HEK293 (cell line): ENCODE measurements at regions not wholly inside any gene's neighbourhood (a gene's known extent, or its start where the extent isn't known, plus 50 kb on each side); places are given as distances from the start of the nearest gene placed in this dataset.
"Not testable (repeated sequence)": the region's sequence is repeated elsewhere in the genome, so short reads cannot be mapped to it uniquely, and the experiment has no call there.

Experiments used
- CTCF ChIA-PET: fragments of 350-600 bp; formaldehyde crosslinking; extraction: SDS; loops from one replicate; lab custom pipeline; 2021; ENCODE audit warnings: antibody characterized with exemption; lab: Yijun Ruan, JAX
- POLR2A ChIA-PET: fragments of 300-600 bp; formaldehyde crosslinking; extraction: SDS; loops from one replicate; lab custom pipeline; 2020; ENCODE audit warnings: antibody characterized with exemption, inconsistent platforms; lab: Yijun Ruan, JAX
- H3K27ac ChIP-seq: fragments of 200-500 bp; sonication (Bioruptor generic); 2 replicates; pipeline ENCODE4 v1.5.1; 2014; ENCODE audit warnings: low read depth, low read length, control low read depth, inconsistent platforms; ENCODE audit errors: extremely low read depth
- H3K36me3 ChIP-seq, 2 experiments: fragments of 200-500 bp in 1 of 2; sonication (Bioruptor generic) in 1 of 2; 1 replicate in 1 of 2; 2 replicates in 1 of 2; pipeline ENCODE4 v1.5.1; 2014 to 2017; ENCODE audit warnings: inconsistent platforms in 2 of 2, low read length in 2 of 2; ENCODE audit not compliant: control insufficient read depth in 2 of 2, insufficient read depth in 1 of 2
- H3K4me1 ChIP-seq: fragments of 200-500 bp; sonication (Bioruptor generic); 2 replicates; pipeline ENCODE4 v1.5.1; 2014; ENCODE audit warnings: mild to moderate bottlenecking, low read length, inconsistent platforms; ENCODE audit not compliant: control insufficient read depth, insufficient read depth
- H3K4me3 ChIP-seq: 2 replicates; pipeline ENCODE4 v1.5.1; 2011; ENCODE audit warnings: low read depth, mild to moderate bottlenecking, control low read depth, low read length, moderate library complexity
- H3K9me3 ChIP-seq: fragments of 200-500 bp; sonication (Bioruptor generic); 2 replicates; pipeline ENCODE4 v1.5.1; 2014; ENCODE audit warnings: low read depth, low read length, inconsistent platforms; ENCODE audit not compliant: control insufficient read depth, insufficient read depth
- BCL11A ChIP-seq: fragments of 450-650 bp; formaldehyde crosslinking; IDR thresholded peaks from 2 replicates; pipeline ENCODE4 v1.5.1; 2016; ENCODE audit warnings: low read depth, missing biosample characterization, missing genetic modification characterization
- BCL11B ChIP-seq: fragments of 450-650 bp; formaldehyde crosslinking; IDR thresholded peaks from 2 replicates; pipeline ENCODE4 v1.5.1; 2016; ENCODE audit warnings: low read depth, missing biosample characterization, missing genetic modification characterization
- CTCF ChIP-seq: fragments of 450-650 bp; formaldehyde crosslinking; IDR thresholded peaks from 2 replicates; pipeline ENCODE4 v1.5.1; 2016; ENCODE audit warnings: missing biosample characterization, missing genetic modification characterization
- ZBTB48 ChIP-seq: fragments of 450-650 bp; formaldehyde crosslinking; IDR thresholded peaks from 2 replicates; pipeline ENCODE4 v1.5.1; 2016; ENCODE audit warnings: missing biosample characterization, missing genetic modification characterization
- ZNF654 ChIP-seq: fragments of 450-650 bp; formaldehyde crosslinking; IDR thresholded peaks from 2 replicates; pipeline ENCODE4 v1.5.1; 2016; ENCODE audit warnings: low read depth, missing biosample characterization, missing genetic modification characterization

GRCh38 chr3:198167339-198168039 lies 207.5 kb downstream of the LMLN start:
- H3K9me3 ChIP-seq, CTCF ChIA-PET, POLR2A ChIA-PET, H3K4me1 ChIP-seq, H3K27ac ChIP-seq, H3K4me3 ChIP-seq: not testable (repeated sequence)
- H3K36me3 ChIP-seq: peaks cover 0 to 10% of the 10 kb centered on the region in 2 experiments; a peak in 1 of 3 replicates
- peak; percentile 52 for TF ChIP-seq ZNF654 (tag by site-specific recombination)
- 0 out of 2 replicates have a peak, but pooled peaks have one; percentile 28 for TF ChIP-seq CTCF (tag by site-specific recombination)

- H3K4me3 ChIP-seq, POLR2A ChIA-PET, H3K4me1 ChIP-seq, H3K27ac ChIP-seq, CTCF ChIA-PET, H3K9me3 ChIP-seq: not testable (repeated sequence)
- peaks cover 0 to 10% of the 10 kb centered on the region in 2 experiments; a peak in 1 of 3 replicates for H3K36me3 ChIP-seq
Observed at GRCh38 chr3:198170781-198171180, 210.8 kb downstream of the LMLN start.

- H3K4me3 ChIP-seq, CTCF ChIA-PET, H3K27ac ChIP-seq, H3K9me3 ChIP-seq, H3K36me3 ChIP-seq, H3K4me1 ChIP-seq, POLR2A ChIA-PET: not testable (repeated sequence)
- TF ChIP-seq ZBTB48 (tag by site-specific recombination) (peak; percentile 94), BCL11B (tag by site-specific recombination) (peak; percentile 69; the same call in 1 of the 2 replicates)
Observed at GRCh38 chr3:198173080-198173479, 213.1 kb downstream of the LMLN start.

GRCh38 chr3:198173929-198174574 lies 214.0 kb downstream of the LMLN start:
- H3K4me1 ChIP-seq: not testable (repeated sequence)
- peak; percentile 94 for TF ChIP-seq BCL11B (tag by site-specific recombination)
- 0 out of 2 replicates have a peak, but pooled peaks have one; percentile 43 for TF ChIP-seq BCL11A (tag by site-specific recombination)
- peak; percentile 61 for TF ChIP-seq ZBTB48 (tag by site-specific recombination)
- TF ChIP-seq, all 188 proteins: peak for 3; not testable (repeated sequence) for 185
- POLR2A ChIA-PET, H3K27ac ChIP-seq, H3K9me3 ChIP-seq, CTCF ChIA-PET, H3K36me3 ChIP-seq, H3K4me3 ChIP-seq: not testable (repeated sequence)
